Astrocyte (in vitro differentiated cells and primary cell): ENCODE measurements at regions not wholly inside any gene's neighbourhood (a gene's known extent, or its start where the extent isn't known, plus 50 kb on each side); places are given as distances from the start of the nearest gene placed in this dataset.

Experiments used
- EZH2 ChIP-seq: IDR thresholded peaks from 2 replicates; pipeline ENCODE4 v1.6.1; 2012; ENCODE audit warnings: mild to moderate bottlenecking, low read length, inconsistent platforms; ENCODE audit not compliant: insufficient read depth
- TF ChIP-seq, protein P1 (sequence below): IDR thresholded peaks from 2 replicates; pipeline ENCODE4 v1.5.1; 2011; ENCODE audit warnings: low read depth, mild to moderate bottlenecking, inconsistent platforms, low read length, moderate library complexity; ENCODE audit not compliant: insufficient read depth

GRCh38 chr6:92121228-92121627 is 1298.1 kb downstream of the EPHA7 start:
- TF ChIP-seq, protein P1, sequence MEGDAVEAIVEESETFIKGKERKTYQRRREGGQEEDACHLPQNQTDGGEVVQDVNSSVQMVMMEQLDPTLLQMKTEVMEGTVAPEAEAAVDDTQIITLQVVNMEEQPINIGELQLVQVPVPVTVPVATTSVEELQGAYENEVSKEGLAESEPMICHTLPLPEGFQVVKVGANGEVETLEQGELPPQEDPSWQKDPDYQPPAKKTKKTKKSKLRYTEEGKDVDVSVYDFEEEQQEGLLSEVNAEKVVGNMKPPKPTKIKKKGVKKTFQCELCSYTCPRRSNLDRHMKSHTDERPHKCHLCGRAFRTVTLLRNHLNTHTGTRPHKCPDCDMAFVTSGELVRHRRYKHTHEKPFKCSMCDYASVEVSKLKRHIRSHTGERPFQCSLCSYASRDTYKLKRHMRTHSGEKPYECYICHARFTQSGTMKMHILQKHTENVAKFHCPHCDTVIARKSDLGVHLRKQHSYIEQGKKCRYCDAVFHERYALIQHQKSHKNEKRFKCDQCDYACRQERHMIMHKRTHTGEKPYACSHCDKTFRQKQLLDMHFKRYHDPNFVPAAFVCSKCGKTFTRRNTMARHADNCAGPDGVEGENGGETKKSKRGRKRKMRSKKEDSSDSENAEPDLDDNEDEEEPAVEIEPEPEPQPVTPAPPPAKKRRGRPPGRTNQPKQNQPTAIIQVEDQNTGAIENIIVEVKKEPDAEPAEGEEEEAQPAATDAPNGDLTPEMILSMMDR = no peak
- TF ChIP-seq EZH2 = no peak
